Esophagus squamous epithelium (tissue), 5 donors: ENCODE measurements at regions not wholly inside any gene's neighbourhood (a gene's known extent, or its start where the extent isn't known, plus 50 kb on each side); places are given as distances from the start of the nearest gene placed in this dataset.

Experiments
- DNase-seq: peaks from one replicate; lab custom pipeline; 2025; lab: John Stamatoyannopoulos, UW
- H3K27ac ChIP-seq, 4 donors: fragments of 200-600 bp; sonication (generic); one replicate each; pipeline ENCODE4 v1.5.1; 2016 to 2019; ENCODE audit warnings: mild to moderate bottlenecking in 1 of 4
- H3K27me3 ChIP-seq, 4 donors: fragments of 200-600 bp; sonication (generic); 1 replicate in 3 of 4; 2 replicates in 1 of 4; pipeline versions ENCODE4 v1.5.1 to v1.6.0; 2017 to 2021; ENCODE audit warnings: antibody characterized with exemption in 1 of 4
- H3K36me3 ChIP-seq, 3 donors: fragments of 200-600 bp; sonication (generic); one replicate each; pipeline ENCODE4 v1.5.1; 2016 to 2019
- H3K4me1 ChIP-seq, 3 donors: fragments of 200-600 bp; sonication (generic); one replicate each; pipeline ENCODE4 v1.5.1; 2017 to 2019
- H3K4me3 ChIP-seq, 4 donors: fragments of 200-600 bp; sonication (generic); 1 replicate in 3 of 4; 2 replicates in 1 of 4; pipeline ENCODE4 v1.5.1; 2016 to 2019; ENCODE audit warnings: mild to moderate bottlenecking in 2 of 4, moderate library complexity in 1 of 4
- H3K9me3 ChIP-seq, 3 donors: fragments of 200-600 bp; sonication (generic); one replicate each; pipeline ENCODE4 v1.5.1; 2016 to 2019
- POLR2A ChIP-seq, 4 donors: fragments of 450-650 bp; IDR thresholded peaks; one replicate each; pipeline ENCODE4 v1.6.1; 2017; ENCODE audit warnings: antibody characterized with exemption in 4 of 4, mild to moderate bottlenecking in 4 of 4, moderate library complexity in 3 of 4
- WGBS, 2 donors: methylation state at CpG; one replicate each; pipeline ENCODE4 v1.1.5; 2018; 5-methylcytosine and 5-hydroxymethylcytosine counted together
- intact Hi-C: fragments of 100-400 bp; cut with DNase I; formaldehyde crosslinking; loops from one replicate; pipeline ENCODE4 v1.15.0; 2022
- TF ChIP-seq, protein P1 (sequence below), 6 experiments: fragments of 450-650 bp in 4 of 6; fragments of 200-600 bp in 2 of 6; sonication (generic) in 2 of 6; IDR thresholded peaks; one replicate each; pipeline ENCODE4 v1.5.1; 2016 to 2019; ENCODE audit warnings: antibody characterized with exemption in 6 of 6, mild to moderate bottlenecking in 4 of 6, moderate library complexity in 4 of 6
- donor health status: DM: yes; HTN: yes; CAD: no.

DNA sequence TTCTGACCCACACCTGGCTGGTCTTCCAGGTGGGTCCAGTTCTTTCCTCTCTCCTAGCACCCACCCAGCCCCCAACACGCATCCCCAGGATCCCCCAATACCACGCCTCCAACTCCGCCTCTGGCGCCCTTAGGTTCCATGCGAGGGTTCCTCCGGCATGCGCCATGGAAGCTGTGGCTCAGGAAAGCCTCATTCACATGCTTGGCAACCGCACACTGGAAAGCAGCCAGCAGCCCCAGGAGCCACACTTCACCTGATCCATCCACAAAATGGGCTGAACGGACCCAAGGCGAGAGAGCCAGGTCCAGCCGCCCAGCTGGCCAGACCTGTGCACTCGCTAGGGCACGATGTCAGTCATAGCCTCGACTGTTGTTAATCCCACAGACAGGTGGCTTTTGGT is 161.2 kb downstream of the PSMG1 start:
- TF ChIP-seq, protein P1, sequence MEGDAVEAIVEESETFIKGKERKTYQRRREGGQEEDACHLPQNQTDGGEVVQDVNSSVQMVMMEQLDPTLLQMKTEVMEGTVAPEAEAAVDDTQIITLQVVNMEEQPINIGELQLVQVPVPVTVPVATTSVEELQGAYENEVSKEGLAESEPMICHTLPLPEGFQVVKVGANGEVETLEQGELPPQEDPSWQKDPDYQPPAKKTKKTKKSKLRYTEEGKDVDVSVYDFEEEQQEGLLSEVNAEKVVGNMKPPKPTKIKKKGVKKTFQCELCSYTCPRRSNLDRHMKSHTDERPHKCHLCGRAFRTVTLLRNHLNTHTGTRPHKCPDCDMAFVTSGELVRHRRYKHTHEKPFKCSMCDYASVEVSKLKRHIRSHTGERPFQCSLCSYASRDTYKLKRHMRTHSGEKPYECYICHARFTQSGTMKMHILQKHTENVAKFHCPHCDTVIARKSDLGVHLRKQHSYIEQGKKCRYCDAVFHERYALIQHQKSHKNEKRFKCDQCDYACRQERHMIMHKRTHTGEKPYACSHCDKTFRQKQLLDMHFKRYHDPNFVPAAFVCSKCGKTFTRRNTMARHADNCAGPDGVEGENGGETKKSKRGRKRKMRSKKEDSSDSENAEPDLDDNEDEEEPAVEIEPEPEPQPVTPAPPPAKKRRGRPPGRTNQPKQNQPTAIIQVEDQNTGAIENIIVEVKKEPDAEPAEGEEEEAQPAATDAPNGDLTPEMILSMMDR (IDR thresholded peaks at IDR 0.05) = no peak
- no peak for TF ChIP-seq POLR2A (IDR thresholded peaks at IDR 0.05)
- intact Hi-C loops = no loop called here
- H3K9me3 ChIP-seq = no peaks in the 10 kb centered on the region
- no peaks in the 10 kb centered on the region for H3K27me3 ChIP-seq
- DNase-seq = no peak
- H3K36me3 ChIP-seq = no peaks in the 10 kb centered on the region
- no peak overlapping the region for H3K4me3 ChIP-seq
- H3K4me1 ChIP-seq = peaks cover 17 to 32% (median 30%) of the 10 kb centered on the region in 3 donors
- peak overlapping the region; percentile 60 to 83 (median 74) for H3K27ac ChIP-seq
- 80 to 84% methylated on average over 8 to 10 of the region's 14 CpGs for WGBS, 2 donors

DNA sequence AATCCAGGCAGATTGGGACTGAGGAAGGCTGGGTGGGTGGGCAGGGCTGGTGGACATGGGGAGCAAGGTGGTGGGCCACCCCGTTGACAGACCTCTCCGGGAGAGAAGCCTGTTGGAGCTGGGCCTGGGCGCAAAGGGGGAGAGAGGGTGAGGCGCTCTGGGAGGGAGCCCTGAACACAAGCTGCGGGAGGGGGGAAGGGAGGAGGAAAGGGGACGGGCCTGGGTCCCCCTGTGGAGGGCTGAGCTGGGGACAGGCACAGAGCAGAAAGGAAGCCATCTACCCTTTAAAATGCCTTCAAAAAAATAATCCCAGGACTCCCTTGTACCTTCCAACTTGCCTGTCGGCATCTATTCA is 161.8 kb downstream of the PSMG1 start:
- H3K4me3 ChIP-seq = no peak overlapping the region
- no peak for TF ChIP-seq POLR2A (IDR thresholded peaks at IDR 0.05)
- TF ChIP-seq, protein P1 (IDR thresholded peaks at IDR 0.05) = no peak
- intact Hi-C loops = no loop called here
- no peaks in the 10 kb centered on the region for H3K27me3 ChIP-seq
- peak overlapping the region; percentile 60 to 83 (median 74) for H3K27ac ChIP-seq
- H3K9me3 ChIP-seq = no peaks in the 10 kb centered on the region
- DNase-seq = no peak
- WGBS, 2 donors = 40 to 45% methylated on average over 3 to 5 of the region's 7 CpGs
- no peaks in the 10 kb centered on the region for H3K36me3 ChIP-seq
- H3K4me1 ChIP-seq = peaks cover 20 to 32% (median 30%) of the 10 kb centered on the region in 3 donors

DNA sequence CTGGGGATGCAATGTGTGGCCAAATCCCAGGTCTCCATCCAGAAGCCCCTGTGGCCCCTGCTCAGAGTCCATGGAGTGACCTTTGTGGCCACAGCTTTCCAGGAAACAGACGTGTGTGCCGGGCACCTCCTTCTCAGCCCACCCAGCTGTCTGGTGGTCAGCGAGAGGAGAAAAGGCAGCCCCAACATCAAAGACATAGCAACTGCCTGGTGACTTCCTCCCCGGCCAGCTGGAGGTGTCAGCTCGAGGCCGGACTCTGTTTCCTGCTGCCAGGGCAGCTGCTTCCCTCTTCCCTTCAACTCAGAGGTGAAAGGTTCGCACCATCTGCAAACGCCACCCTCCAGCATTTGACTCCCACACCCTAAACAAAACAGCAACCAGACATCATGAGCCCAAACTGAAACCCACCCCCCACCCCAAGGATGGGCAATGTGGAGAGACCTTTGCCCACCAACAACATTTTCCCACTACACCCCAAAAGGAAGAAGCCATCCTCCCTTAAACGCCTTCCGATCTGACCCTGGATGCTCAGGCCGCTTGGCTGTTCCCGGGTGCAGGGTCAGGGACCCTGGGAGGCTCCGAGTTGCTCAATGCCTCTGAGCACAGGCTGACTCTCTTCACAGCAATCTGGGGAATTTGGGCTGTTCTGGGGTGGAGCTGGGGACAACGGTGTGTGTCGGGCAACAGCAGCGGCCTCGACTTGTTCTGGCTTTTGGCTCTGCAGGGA is 162.3 kb downstream of the PSMG1 start:
- WGBS, 2 donors = 36 to 50% methylated on average over 3 to 7 of the region's 17 CpGs

DNA sequence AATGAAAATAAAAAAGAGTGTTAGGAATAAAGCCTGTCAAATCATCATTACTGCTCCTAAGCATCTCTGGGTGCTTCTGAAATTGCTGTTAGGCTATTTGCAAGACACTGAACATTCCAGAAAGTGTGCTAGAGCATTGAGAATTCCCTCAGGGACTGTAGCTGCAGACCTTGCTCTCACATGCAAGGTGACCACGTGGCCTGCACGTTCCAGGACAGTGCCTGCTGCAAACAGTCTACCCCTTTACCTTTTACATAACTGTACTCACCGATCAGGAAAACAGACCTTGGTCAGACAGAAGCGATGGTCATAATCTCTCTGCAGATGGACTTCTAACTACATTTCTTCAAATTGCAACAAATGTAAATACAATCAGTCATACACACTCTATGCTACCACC is 164.5 kb downstream of the PSMG1 start:
- DNase-seq = no peak
- peaks cover 20 to 45% (median 38%) of the 10 kb centered on the region in 3 donors for H3K4me1 ChIP-seq
- H3K36me3 ChIP-seq = no peaks in the 10 kb centered on the region
- no peak overlapping the region for H3K4me3 ChIP-seq
- intact Hi-C loops = no loop called here
- WGBS, 2 donors = 60 to 68% methylated on average over 4 of the region's 4 CpGs
- H3K27ac ChIP-seq = no peak overlapping the region
- H3K9me3 ChIP-seq = no peaks in the 10 kb centered on the region
- no peak for TF ChIP-seq POLR2A (IDR thresholded peaks at IDR 0.05)
- TF ChIP-seq, protein P1 (IDR thresholded peaks at IDR 0.05) = no peak
- no peaks in the 10 kb centered on the region for H3K27me3 ChIP-seq

More for the DNA sequence above, 162.3 kb downstream of the PSMG1 start:
- peak overlapping the region; percentile 60 to 83 (median 74) for H3K27ac ChIP-seq
- H3K27me3 ChIP-seq = no peaks in the 10 kb centered on the region
- intact Hi-C loops = no loop called here
- H3K9me3 ChIP-seq = no peaks in the 10 kb centered on the region
- no peak overlapping the region for H3K4me3 ChIP-seq
- H3K4me1 ChIP-seq = peaks cover 20 to 32% (median 30%) of the 10 kb centered on the region in 3 donors
- DNase-seq = no peak
- H3K36me3 ChIP-seq = no peaks in the 10 kb centered on the region
- TF ChIP-seq, protein P1 (IDR thresholded peaks at IDR 0.05) = no peak
- no peak for TF ChIP-seq POLR2A (IDR thresholded peaks at IDR 0.05)

DNA sequence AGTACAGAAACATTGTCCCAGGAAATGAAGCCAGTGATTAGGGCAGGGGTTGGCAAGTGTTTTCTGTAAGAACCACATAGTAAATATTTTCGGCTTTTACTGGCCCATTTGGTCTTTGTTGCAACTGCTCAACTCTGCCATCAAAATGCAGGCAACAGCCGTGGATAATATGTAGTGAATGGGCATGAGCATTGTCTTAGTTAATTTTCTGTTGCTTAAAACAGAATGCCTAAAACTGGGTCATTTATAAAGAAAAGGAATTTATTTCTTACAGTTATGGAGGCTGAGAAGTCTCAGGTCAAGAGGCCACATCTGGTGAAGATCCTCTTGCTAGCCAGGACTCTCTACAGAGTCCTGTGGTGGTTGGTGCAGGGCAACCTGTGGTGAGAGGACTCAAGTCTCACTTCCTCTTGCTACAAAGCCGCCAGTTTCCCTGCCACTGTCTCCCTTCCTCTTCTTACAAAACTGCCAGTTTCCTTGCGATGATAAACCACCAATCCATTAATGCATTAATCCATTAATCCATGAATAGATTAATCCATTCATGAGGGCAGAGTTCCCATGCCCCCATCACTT is 166.4 kb downstream of the PSMG1 start:
- TF ChIP-seq, protein P1 (IDR thresholded peaks at IDR 0.05) = no peak
- no peak for TF ChIP-seq POLR2A (IDR thresholded peaks at IDR 0.05)
- H3K27ac ChIP-seq = no peak overlapping the region
- H3K4me3 ChIP-seq = no peak overlapping the region
- intact Hi-C loops = no loop called here
- no peaks in the 10 kb centered on the region for H3K27me3 ChIP-seq
- no peak for DNase-seq
- 78 to 82% methylated on average over 3 to 4 of the region's 4 CpGs for WGBS, 2 donors
- H3K9me3 ChIP-seq = no peaks in the 10 kb centered on the region
- no peaks in the 10 kb centered on the region for H3K36me3 ChIP-seq
- peaks cover 9 to 28% (median 23%) of the 10 kb centered on the region in 3 donors for H3K4me1 ChIP-seq
